Effector memory CD8-positive, alpha-beta T cell (primary cell): ENCODE measurements at regions not wholly inside any gene's neighbourhood (a gene's known extent, or its start where the extent isn't known, plus 50 kb on each side); places are given as distances from the start of the nearest gene placed in this dataset.

Experiments
- ATAC-seq: fragments of 150-1000 bp; cut with Tn5 transposase; replicated peaks from 2 replicates; pipeline ENCODE4 v1.10.0; 2021; ENCODE audit warnings: mild to moderate bottlenecking, moderate library complexity
- DNase-seq, 3 experiments: peaks; one replicate each; pipeline ENCODE4 v3.0.0; 2021
- H3K27ac Mint-ChIP-seq, 2 donors: one replicate each; pipeline ENCODE4 v1.8.0; 2022; ENCODE audit warnings: mild to moderate bottlenecking in 2 of 2, mixed read lengths in 2 of 2, moderate library complexity in 2 of 2
- H3K27me3 Mint-ChIP-seq, 2 donors: one replicate each; pipeline ENCODE4 v1.8.0; 2022; ENCODE audit warnings: mixed read lengths in 2 of 2
- H3K36me3 Mint-ChIP-seq: one replicate; pipeline ENCODE4 v1.8.0; 2022; ENCODE audit warnings: mild to moderate bottlenecking, moderate library complexity, mixed read lengths; ENCODE audit not compliant: insufficient read depth
- H3K4me1 Mint-ChIP-seq, 2 donors: one replicate each; pipeline ENCODE4 v1.8.0; 2022; ENCODE audit warnings: low read depth in 2 of 2, mixed read lengths in 2 of 2
- H3K4me3 Mint-ChIP-seq, 2 donors: one replicate each; pipeline ENCODE4 v1.8.0; 2022; ENCODE audit warnings: mild to moderate bottlenecking in 2 of 2, mixed read lengths in 2 of 2, moderate library complexity in 2 of 2
- H3K9me3 Mint-ChIP-seq, 2 donors: one replicate each; pipeline ENCODE4 v1.8.0; 2022; ENCODE audit warnings: mixed read lengths in 2 of 2

- Mint-ChIP-seq H3K27me3 (peaks cover 0 to 17% of the 10 kb centered on the region in 2 donors), H3K4me1 (no peaks in the 10 kb centered on the region), H3K9me3 (no peaks in the 10 kb centered on the region), H3K27ac (no peak overlapping the region), H3K36me3 (no peaks in the 10 kb centered on the region), H3K4me3 (no peak overlapping the region)
- DNase-seq: no peak
- ATAC-seq: no peak
Measured at GRCh38 chr16:80369138-80369958, 171.4 kb upstream of the DYNLRB2 start.

- ATAC-seq (no peak), DNase-seq (no peak)
- peaks cover 12 to 38% of the 10 kb centered on the region in 2 donors for H3K27me3 Mint-ChIP-seq
- no peaks in the 10 kb centered on the region for H3K9me3 Mint-ChIP-seq
- H3K4me1 Mint-ChIP-seq: no peaks in the 10 kb centered on the region
- H3K4me3 Mint-ChIP-seq: no peak overlapping the region
- no peaks in the 10 kb centered on the region for H3K36me3 Mint-ChIP-seq
- H3K27ac Mint-ChIP-seq: no peak overlapping the region
Measured at GRCh38 chr16:80367037-80367658, 173.6 kb upstream of the DYNLRB2 start.

- Mint-ChIP-seq H3K4me1 (no peaks in the 10 kb centered on the region), H3K9me3 (no peaks in the 10 kb centered on the region), H3K27ac (no peak overlapping the region), H3K36me3 (no peaks in the 10 kb centered on the region), H3K4me3 (no peak overlapping the region), H3K27me3 (peaks cover 19 to 39% of the 10 kb centered on the region in 2 donors)
- ATAC-seq (no peak), DNase-seq (no peak)
Measured at GRCh38 chr16:80366023-80366422, 174.8 kb upstream of the DYNLRB2 start.

- peaks cover 25 to 40% of the 10 kb centered on the region in 2 donors for H3K27me3 Mint-ChIP-seq
- no peaks in the 10 kb centered on the region for H3K4me1 Mint-ChIP-seq
- H3K27ac Mint-ChIP-seq: no peak overlapping the region
- ATAC-seq (no peak), DNase-seq (no peak)
- H3K36me3 Mint-ChIP-seq: no peaks in the 10 kb centered on the region
- no peaks in the 10 kb centered on the region for H3K9me3 Mint-ChIP-seq
- H3K4me3 Mint-ChIP-seq: no peak overlapping the region
Measured at GRCh38 chr16:80362816-80363215, 178.0 kb upstream of the DYNLRB2 start.

- H3K36me3 Mint-ChIP-seq: no peaks in the 10 kb centered on the region
- H3K4me3 Mint-ChIP-seq: no peak overlapping the region
- H3K9me3 Mint-ChIP-seq: no peaks in the 10 kb centered on the region
- ATAC-seq: no peak
- peaks cover 22 to 24% of the 10 kb centered on the region in 2 donors for H3K27me3 Mint-ChIP-seq
- no peak overlapping the region for H3K27ac Mint-ChIP-seq
- DNase-seq: no peak
- no peaks in the 10 kb centered on the region for H3K4me1 Mint-ChIP-seq
Measured at GRCh38 chr16:80356365-80356764, 184.4 kb upstream of the DYNLRB2 start.

- H3K36me3 Mint-ChIP-seq: no peaks in the 10 kb centered on the region
- no peaks in the 10 kb centered on the region for H3K4me1 Mint-ChIP-seq
- peaks cover 30 to 32% of the 10 kb centered on the region in 2 donors for H3K27me3 Mint-ChIP-seq
- no peaks in the 10 kb centered on the region for H3K9me3 Mint-ChIP-seq
- H3K4me3 Mint-ChIP-seq: no peak overlapping the region
- ATAC-seq (no peak), DNase-seq (no peak)
- no peak overlapping the region for H3K27ac Mint-ChIP-seq
Measured at GRCh38 chr16:80355335-80355734, 185.5 kb upstream of the DYNLRB2 start.

- ATAC-seq (no peak), DNase-seq (no peak)
- Mint-ChIP-seq H3K4me3 (no peak overlapping the region), H3K36me3 (no peaks in the 10 kb centered on the region), H3K27me3 (peaks cover 14 to 35% of the 10 kb centered on the region in 2 donors), H3K4me1 (no peaks in the 10 kb centered on the region), H3K27ac (no peak overlapping the region), H3K9me3 (no peaks in the 10 kb centered on the region)
Measured at GRCh38 chr16:80350061-80350460, 190.7 kb upstream of the DYNLRB2 start.

GRCh38 chr16:80347900-80348299, 192.9 kb upstream of the DYNLRB2 start:
- H3K36me3 Mint-ChIP-seq: no peaks in the 10 kb centered on the region
- peaks cover 30 to 41% of the 10 kb centered on the region in 2 donors for H3K27me3 Mint-ChIP-seq
- no peaks in the 10 kb centered on the region for H3K4me1 Mint-ChIP-seq
- no peak for ATAC-seq
- no peak overlapping the region for H3K27ac Mint-ChIP-seq
- DNase-seq: no peak
- no peaks in the 10 kb centered on the region for H3K9me3 Mint-ChIP-seq
- no peak overlapping the region for H3K4me3 Mint-ChIP-seq

GRCh38 chr16:80347002-80347401, 193.8 kb upstream of the DYNLRB2 start:
- ATAC-seq: no peak
- Mint-ChIP-seq H3K4me3 (no peak overlapping the region), H3K4me1 (no peaks in the 10 kb centered on the region), H3K36me3 (no peaks in the 10 kb centered on the region), H3K9me3 (no peaks in the 10 kb centered on the region), H3K27ac (no peak overlapping the region), H3K27me3 (peaks cover 34 to 41% of the 10 kb centered on the region in 2 donors)
- DNase-seq: no peak

GRCh38 chr16:80346111-80346632, 194.6 kb upstream of the DYNLRB2 start:
- DNase-seq (no peak), ATAC-seq (no peak)
- no peaks in the 10 kb centered on the region for H3K4me1 Mint-ChIP-seq
- no peaks in the 10 kb centered on the region for H3K36me3 Mint-ChIP-seq
- no peaks in the 10 kb centered on the region for H3K9me3 Mint-ChIP-seq
- peaks cover 30 to 38% of the 10 kb centered on the region in 2 donors for H3K27me3 Mint-ChIP-seq
- no peak overlapping the region for H3K27ac Mint-ChIP-seq
- no peak overlapping the region for H3K4me3 Mint-ChIP-seq

- Mint-ChIP-seq H3K27ac (no peak overlapping the region), H3K4me3 (no peak overlapping the region), H3K27me3 (peaks cover 25 to 37% of the 10 kb centered on the region in 2 donors), H3K4me1 (no peaks in the 10 kb centered on the region), H3K36me3 (no peaks in the 10 kb centered on the region), H3K9me3 (no peaks in the 10 kb centered on the region)
- DNase-seq (no peak), ATAC-seq (no peak)
Measured at GRCh38 chr16:80345701-80346100, 195.1 kb upstream of the DYNLRB2 start.

GRCh38 chr16:80344570-80344969, 196.2 kb upstream of the DYNLRB2 start:
- no peaks in the 10 kb centered on the region for H3K4me1 Mint-ChIP-seq
- peaks cover 29 to 34% of the 10 kb centered on the region in 2 donors for H3K27me3 Mint-ChIP-seq
- no peak for DNase-seq
- ATAC-seq: no peak
- no peaks in the 10 kb centered on the region for H3K36me3 Mint-ChIP-seq
- no peak overlapping the region for H3K4me3 Mint-ChIP-seq
- no peaks in the 10 kb centered on the region for H3K9me3 Mint-ChIP-seq
- H3K27ac Mint-ChIP-seq: no peak overlapping the region

GRCh38 chr16:80341263-80341662, 199.5 kb upstream of the DYNLRB2 start:
- H3K4me3 Mint-ChIP-seq: no peak overlapping the region
- ATAC-seq (no peak), DNase-seq (no peak)
- H3K9me3 Mint-ChIP-seq: no peaks in the 10 kb centered on the region
- peaks cover 40 to 45% of the 10 kb centered on the region in 2 donors for H3K27me3 Mint-ChIP-seq
- no peaks in the 10 kb centered on the region for H3K36me3 Mint-ChIP-seq
- H3K4me1 Mint-ChIP-seq: no peaks in the 10 kb centered on the region
- H3K27ac Mint-ChIP-seq: no peak overlapping the region

GRCh38 chr16:80337786-80338185, 203.0 kb upstream of the DYNLRB2 start:
- ATAC-seq (no peak), DNase-seq (no peak)
- no peak overlapping the region for H3K27ac Mint-ChIP-seq
- H3K9me3 Mint-ChIP-seq: no peaks in the 10 kb centered on the region
- H3K4me1 Mint-ChIP-seq: no peaks in the 10 kb centered on the region
- no peak overlapping the region for H3K4me3 Mint-ChIP-seq
- no peaks in the 10 kb centered on the region for H3K36me3 Mint-ChIP-seq
- H3K27me3 Mint-ChIP-seq: peaks cover 44 to 49% of the 10 kb centered on the region in 2 donors
